Endothelial cell of umbilical vein (primary cell): ENCODE measurements at regions not wholly inside any gene's neighbourhood (a gene's known extent, or its start where the extent isn't known, plus 50 kb on each side); places are given as distances from the start of the nearest gene placed in this dataset.

Experiments
- BruUV-seq: library from RNA; stranded (reverse); fragments of 400-500 nt; replicated peaks from 2 replicates; lab custom pipeline; 2021; lab: Mats Ljungman, UMichigan
- CTCF ChIA-PET: fragments of 300-600, 350-600 bp; sonication (Branson Sonifier 250); formaldehyde crosslinking; loops from one replicate; lab custom pipeline; 2021; ENCODE audit warnings: antibody characterized with exemption, inconsistent platforms; lab: Charles Lee
- POLR2A ChIA-PET: fragments of 300-600, 350-600 bp; sonication (Branson Sonifier 250); formaldehyde crosslinking; loops from one replicate; lab custom pipeline; 2021; ENCODE audit warnings: antibody characterized with exemption, inconsistent platforms; lab: Charles Lee
- DNase-seq: peaks from one replicate; pipeline ENCODE4 v3.0.0-alpha.2; 2011; ENCODE audit warnings: low read depth, low spot score
- FAIRE-seq: peaks from 2 replicates; lab custom pipeline; 2011; peaks lifted over from hg19 to GRCh38; lab: Jason Lieb, UNC
- H2AFZ ChIP-seq: 2 replicates; pipeline ENCODE4 v1.6.0; 2012; ENCODE audit warnings: low read depth, low read length, control low read depth, inconsistent platforms
- H3K27ac ChIP-seq: 2 replicates; pipeline ENCODE4 v1.5.1; 2011; ENCODE audit warnings: low read depth, mild to moderate bottlenecking, control low read depth, low read length, moderate library complexity; ENCODE audit not compliant: insufficient read depth
- H3K27me3 ChIP-seq, 2 experiments: 2 replicates each; pipeline versions ENCODE4 v1.6.0 to v1.6.1; 2011; ENCODE audit warnings: low read length in 2 of 2, mixed read lengths in 1 of 2; ENCODE audit not compliant: control insufficient read depth in 2 of 2, insufficient read depth in 2 of 2
- H3K36me3 ChIP-seq, 2 experiments: 2 replicates in 1 of 2; 3 replicates in 1 of 2; pipeline ENCODE4 v1.5.1; 2011; ENCODE audit warnings: low read length in 2 of 2, mild to moderate bottlenecking in 1 of 2, moderate library complexity in 1 of 2; ENCODE audit not compliant: control insufficient read depth in 2 of 2, insufficient read depth in 2 of 2; ENCODE audit errors: extremely low read depth in 1 of 2
- H3K4me1 ChIP-seq: 3 replicates; pipeline ENCODE4 v1.5.1; 2011; ENCODE audit warnings: mild to moderate bottlenecking, low read length; ENCODE audit not compliant: control insufficient read depth, insufficient read depth; ENCODE audit errors: extremely low read depth
- H3K4me2 ChIP-seq: 2 replicates; pipeline ENCODE4 v1.6.1; 2011; ENCODE audit warnings: low read length, control low read depth, mixed read lengths; ENCODE audit not compliant: insufficient read depth
- H3K4me3 ChIP-seq, 3 experiments: fragments of 200-600 bp in 1 of 3; sonication (generic), shearing (Covaris generic) in 1 of 3; replicated peaks in 1 of 3; 2 replicates each; pipeline ENCODE4 v1.5.1; 2011 to 2016; ENCODE audit warnings: control low read depth in 3 of 3, low read length in 3 of 3, mild to moderate bottlenecking in 2 of 3, inconsistent platforms in 1 of 3, low read depth in 1 of 3, moderate library complexity in 1 of 3; ENCODE audit not compliant: insufficient read depth in 1 of 3
- H3K79me2 ChIP-seq: 2 replicates; pipeline ENCODE4 v1.6.0; 2012; ENCODE audit warnings: low read length, inconsistent platforms; ENCODE audit not compliant: control insufficient read depth, insufficient read depth
- H3K9ac ChIP-seq: replicated peaks from 2 replicates; pipeline ENCODE3; 2011; ENCODE audit warnings: low read length, control low read depth; ENCODE audit not compliant: insufficient read depth; ENCODE audit errors: extremely low read depth
- H3K9me1 ChIP-seq: replicated peaks from 3 replicates; pipeline ENCODE4 v1.6.0; 2011; ENCODE audit warnings: mild to moderate bottlenecking, low read length; ENCODE audit not compliant: control insufficient read depth, insufficient read depth; ENCODE audit errors: extremely low read depth
- H3K9me3 ChIP-seq: replicated peaks from 2 replicates; pipeline ENCODE4 v1.5.1; 2012; ENCODE audit warnings: low read length, inconsistent platforms; ENCODE audit not compliant: control insufficient read depth, insufficient read depth
- H4K20me1 ChIP-seq: replicated peaks from 2 replicates; pipeline ENCODE3; 2011; ENCODE audit warnings: mild to moderate bottlenecking, low read length; ENCODE audit not compliant: control insufficient read depth, insufficient read depth; ENCODE audit errors: extremely low read depth
- CTCF ChIP-seq, 2 donors: IDR thresholded peaks; 1 replicate in 1 of 2; 2 replicates in 1 of 2; pipeline ENCODE4 v1.5.1; 2011; ENCODE audit warnings: low read length in 2 of 2, mild to moderate bottlenecking in 2 of 2, moderate library complexity in 2 of 2, control low read depth in 1 of 2, inconsistent platforms in 1 of 2, low read depth in 1 of 2; ENCODE audit not compliant: insufficient read depth in 1 of 2; ENCODE audit errors: extremely low read depth in 1 of 2
- EZH2 ChIP-seq: IDR thresholded peaks from 2 replicates; pipeline ENCODE4 v1.6.1; 2012; ENCODE audit warnings: borderline replicate concordance, low read depth, mild to moderate bottlenecking, moderate library complexity, low read length, inconsistent platforms; ENCODE audit not compliant: severe bottlenecking
- FOS ChIP-seq: IDR thresholded peaks from 2 replicates; pipeline ENCODE4 v1.6.1; 2011; ENCODE audit warnings: mild to moderate bottlenecking, low read length, moderate library complexity, borderline replicate concordance; ENCODE audit not compliant: insufficient read depth
- GATA2 ChIP-seq: IDR thresholded peaks from 2 replicates; pipeline ENCODE4 v1.7.0; 2011; ENCODE audit warnings: low read depth, mild to moderate bottlenecking, moderate library complexity, mixed read lengths, low read length; ENCODE audit not compliant: insufficient read length, insufficient read depth
- JUN ChIP-seq: IDR thresholded peaks from 2 replicates; pipeline ENCODE4 v1.6.1; 2011; ENCODE audit warnings: borderline replicate concordance, low read depth; ENCODE audit not compliant: insufficient read length, insufficient read depth
- MAX ChIP-seq: IDR thresholded peaks from 2 replicates; pipeline ENCODE4 v1.6.1; 2011; ENCODE audit not compliant: insufficient read depth, insufficient read length
- MYC ChIP-seq: IDR thresholded peaks from one replicate; pipeline ENCODE4 v1.6.1; 2011; ENCODE audit warnings: mild to moderate bottlenecking, low read depth, low read length
- POLR2A ChIP-seq: IDR thresholded peaks from 2 replicates; pipeline ENCODE4 v1.6.1; 2012; ENCODE audit warnings: low read depth, mild to moderate bottlenecking, control low read depth, low read length
- POLR2AphosphoS5 ChIP-seq: IDR thresholded peaks from 2 replicates; pipeline ENCODE4 v1.6.1; 2012; ENCODE audit warnings: low read depth, mild to moderate bottlenecking, control low read depth, low read length, moderate library complexity; ENCODE audit not compliant: insufficient read depth
- dilution Hi-C: fragments of 300-500 bp; cut with MboI; formaldehyde crosslinking; loops from one replicate; pipeline ENCODE4 v1.15.0; 2019; ENCODE audit warnings: low sequenced_read_pairs; ENCODE audit not compliant: extremely low pct_ligation_motif_present
- intact Hi-C: fragments of 100-400 bp; cut with micrococcal nuclease; formaldehyde crosslinking; loops from one replicate; pipeline ENCODE4 v1.10.0; 2022

- Histone ChIP-seq H3K27ac (no peak overlapping the region), H3K9me3 (no peaks in the 10 kb centered on the region), H3K9me1 (no peaks in the 10 kb centered on the region), H3K79me2 (no peaks in the 10 kb centered on the region), H3K4me2 (no peak overlapping the region), H2AFZ (no peak overlapping the region), H3K4me1 (no peaks in the 10 kb centered on the region), H3K36me3 (no peaks in the 10 kb centered on the region), H3K27me3 (no peaks in the 10 kb centered on the region), H4K20me1 (no peaks in the 10 kb centered on the region), H3K9ac (no peak overlapping the region), H3K4me3 (no peak overlapping the region)
- CTCF ChIA-PET: no interaction called here
- FAIRE-seq (no peak), DNase-seq (no peak)
- dilution Hi-C loops (no loop called here), intact Hi-C loops (no loop called here)
- no peak for TF ChIP-seq CTCF (IDR thresholded peaks at IDR 0.05; ENCODE audit: extremely low read depth in 1 of 2, insufficient read depth in 1 of 2, low read depth in 1 of 2, low read length in 2 of 2)
- TF ChIP-seq POLR2A: no peak
- no peak for TF ChIP-seq MAX
- no peak for TF ChIP-seq EZH2
- no peak for TF ChIP-seq MYC
- TF ChIP-seq POLR2AphosphoS5: no peak
- no peak for TF ChIP-seq FOS
- TF ChIP-seq GATA2: no peak
- no peak for TF ChIP-seq JUN
- no TSS peak for BruUV-seq
- POLR2A ChIA-PET: no interaction called here
Measured at GRCh38 chr3:166837535-166837934, 542.6 kb downstream of the ZBBX start.
